H1 (cell line): ENCODE measurements at regions not wholly inside any gene's neighbourhood (a gene's known extent, or its start where the extent isn't known, plus 50 kb on each side); places are given as distances from the start of the nearest gene placed in this dataset.

Source experiments
- GTF2F1 ChIP-seq: IDR thresholded peaks from 2 replicates; pipeline ENCODE4 v1.6.1; 2012; ENCODE audit warnings: low read depth, low read length, improper control_type of control experiment, borderline replicate concordance
- TF ChIP-seq, protein P1 (sequence below): IDR thresholded peaks from 2 replicates; pipeline ENCODE4 v1.6.1; 2011; ENCODE audit warnings: low read length, improper control_type of control experiment

DNA sequence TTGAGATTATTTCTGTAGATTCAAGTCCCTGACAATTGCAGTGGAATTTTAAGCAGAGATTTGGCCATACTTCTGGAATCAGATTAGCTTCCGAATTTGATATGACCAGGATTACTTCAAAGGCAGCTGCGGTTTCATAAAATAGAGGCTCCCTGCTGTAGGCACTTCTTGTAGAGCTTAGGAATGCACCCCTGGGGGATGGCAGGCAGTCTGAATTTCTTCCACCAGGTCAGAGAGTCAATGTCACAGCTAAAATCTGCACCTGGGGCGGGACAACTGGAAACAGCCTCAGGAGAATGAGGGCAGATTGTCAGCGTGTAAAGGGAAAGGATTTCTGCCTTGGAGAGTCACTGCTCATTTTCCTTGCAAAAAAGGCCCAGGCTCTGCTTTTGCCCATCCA, 182.6 kb downstream of the ARRDC4 start (continued):
- no peak for TF ChIP-seq GTF2F1
- TF ChIP-seq, protein P1, sequence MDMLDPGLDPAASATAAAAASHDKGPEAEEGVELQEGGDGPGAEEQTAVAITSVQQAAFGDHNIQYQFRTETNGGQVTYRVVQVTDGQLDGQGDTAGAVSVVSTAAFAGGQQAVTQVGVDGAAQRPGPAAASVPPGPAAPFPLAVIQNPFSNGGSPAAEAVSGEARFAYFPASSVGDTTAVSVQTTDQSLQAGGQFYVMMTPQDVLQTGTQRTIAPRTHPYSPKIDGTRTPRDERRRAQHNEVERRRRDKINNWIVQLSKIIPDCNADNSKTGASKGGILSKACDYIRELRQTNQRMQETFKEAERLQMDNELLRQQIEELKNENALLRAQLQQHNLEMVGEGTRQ, result no peak
- TF ChIP-seq, all 59 proteins: peak for 0
